HFF-Myc (cell line): ENCODE measurements at regions not wholly inside any gene's neighbourhood (a gene's known extent, or its start where the extent isn't known, plus 50 kb on each side); places are given as distances from the start of the nearest gene placed in this dataset.

Experiments used
- DNase-seq: peaks from one replicate; pipeline ENCODE4 v3.0.0-alpha.2; 2011; ENCODE audit warnings: low read depth; ENCODE audit errors: extremely low read depth
- H3K4me3 ChIP-seq: replicated peaks from 2 replicates; pipeline ENCODE4 v1.5.1; 2011; ENCODE audit warnings: low read depth, mild to moderate bottlenecking, control low read depth, low read length
- TF ChIP-seq, protein P1 (sequence below): IDR thresholded peaks from 2 replicates; pipeline ENCODE4 v1.5.1; 2012; ENCODE audit warnings: mild to moderate bottlenecking, low read depth, low read length, control low read depth; ENCODE audit errors: missing control alignments

DNA sequence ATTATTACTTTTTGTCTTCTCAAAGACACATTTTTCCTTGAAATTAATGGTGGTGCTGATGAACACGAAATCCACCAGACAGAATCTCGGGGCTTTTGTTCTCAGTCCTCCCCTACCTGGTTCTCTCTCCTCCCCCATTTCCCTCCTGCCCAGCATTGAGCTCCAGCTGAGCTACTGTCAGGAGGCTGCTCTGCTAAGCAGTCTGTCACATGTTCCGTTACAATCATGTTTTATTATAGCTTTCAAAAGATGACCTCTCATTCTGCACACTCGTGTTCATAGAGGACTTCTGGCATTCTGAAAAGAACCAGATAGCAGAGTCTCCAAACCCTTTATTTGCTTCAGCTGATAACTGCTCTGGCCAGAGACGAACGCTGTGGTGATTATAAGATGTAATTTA, 732.5 kb upstream of the RBFOX1 start:
- no peak overlapping the region for H3K4me3 ChIP-seq
- no peak for DNase-seq
- TF ChIP-seq, protein P1, sequence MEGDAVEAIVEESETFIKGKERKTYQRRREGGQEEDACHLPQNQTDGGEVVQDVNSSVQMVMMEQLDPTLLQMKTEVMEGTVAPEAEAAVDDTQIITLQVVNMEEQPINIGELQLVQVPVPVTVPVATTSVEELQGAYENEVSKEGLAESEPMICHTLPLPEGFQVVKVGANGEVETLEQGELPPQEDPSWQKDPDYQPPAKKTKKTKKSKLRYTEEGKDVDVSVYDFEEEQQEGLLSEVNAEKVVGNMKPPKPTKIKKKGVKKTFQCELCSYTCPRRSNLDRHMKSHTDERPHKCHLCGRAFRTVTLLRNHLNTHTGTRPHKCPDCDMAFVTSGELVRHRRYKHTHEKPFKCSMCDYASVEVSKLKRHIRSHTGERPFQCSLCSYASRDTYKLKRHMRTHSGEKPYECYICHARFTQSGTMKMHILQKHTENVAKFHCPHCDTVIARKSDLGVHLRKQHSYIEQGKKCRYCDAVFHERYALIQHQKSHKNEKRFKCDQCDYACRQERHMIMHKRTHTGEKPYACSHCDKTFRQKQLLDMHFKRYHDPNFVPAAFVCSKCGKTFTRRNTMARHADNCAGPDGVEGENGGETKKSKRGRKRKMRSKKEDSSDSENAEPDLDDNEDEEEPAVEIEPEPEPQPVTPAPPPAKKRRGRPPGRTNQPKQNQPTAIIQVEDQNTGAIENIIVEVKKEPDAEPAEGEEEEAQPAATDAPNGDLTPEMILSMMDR, result no peak

DNA sequence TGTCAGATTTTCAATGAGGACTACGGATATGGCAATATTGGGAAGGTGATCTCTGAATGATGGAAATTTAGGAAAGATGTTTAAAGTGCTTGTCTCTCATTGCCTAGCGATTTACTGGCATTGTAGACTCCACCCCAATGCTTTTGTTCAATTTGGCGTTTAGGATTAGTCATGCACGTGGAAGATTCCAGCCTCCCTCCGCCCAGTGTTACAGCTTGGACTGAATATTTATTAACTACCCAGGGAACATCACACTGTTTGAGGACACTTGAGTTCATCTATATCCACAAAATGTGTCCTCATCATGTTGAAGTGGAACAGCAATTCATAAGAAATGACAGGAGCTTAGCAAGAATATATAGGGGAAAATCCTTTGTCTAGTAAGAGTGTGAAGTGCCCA, 738.8 kb upstream of the RBFOX1 start:
- no peak for DNase-seq
- TF ChIP-seq, protein P1, result no peak
- H3K4me3 ChIP-seq, result no peak overlapping the region

DNA sequence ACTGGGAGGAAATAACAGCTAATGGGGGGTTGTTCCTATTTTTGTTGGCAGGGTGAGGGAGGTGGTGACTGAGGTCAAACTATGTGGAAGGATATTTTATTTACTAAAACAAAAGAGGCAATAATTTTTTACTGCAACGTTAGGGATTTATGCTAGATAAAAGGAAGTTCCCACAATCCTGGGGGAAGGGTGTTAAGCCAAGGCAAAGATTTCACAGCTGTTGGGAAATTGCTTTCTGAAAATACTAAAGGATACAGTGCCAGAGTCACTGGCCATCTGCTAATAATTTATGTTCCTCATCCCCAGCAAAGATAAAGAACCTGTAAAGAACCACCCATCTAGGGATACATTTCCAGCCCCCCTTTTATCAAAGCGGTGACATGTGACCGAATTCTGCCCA, 756.0 kb upstream of the RBFOX1 start:
- H3K4me3 ChIP-seq, result no peak overlapping the region
- TF ChIP-seq, protein P1, result no peak
- DNase-seq, result no peak

GRCh38 chr16:6576113-6576512, 756.5 kb upstream of the RBFOX1 start:
- DNase-seq, result no peak
- TF ChIP-seq, protein P1, result no peak
- H3K4me3 ChIP-seq, result no peak overlapping the region

GRCh38 chr16:6574146-6574545, 758.5 kb upstream of the RBFOX1 start:
- DNase-seq, result no peak
- TF ChIP-seq, protein P1, result no peak

DNA sequence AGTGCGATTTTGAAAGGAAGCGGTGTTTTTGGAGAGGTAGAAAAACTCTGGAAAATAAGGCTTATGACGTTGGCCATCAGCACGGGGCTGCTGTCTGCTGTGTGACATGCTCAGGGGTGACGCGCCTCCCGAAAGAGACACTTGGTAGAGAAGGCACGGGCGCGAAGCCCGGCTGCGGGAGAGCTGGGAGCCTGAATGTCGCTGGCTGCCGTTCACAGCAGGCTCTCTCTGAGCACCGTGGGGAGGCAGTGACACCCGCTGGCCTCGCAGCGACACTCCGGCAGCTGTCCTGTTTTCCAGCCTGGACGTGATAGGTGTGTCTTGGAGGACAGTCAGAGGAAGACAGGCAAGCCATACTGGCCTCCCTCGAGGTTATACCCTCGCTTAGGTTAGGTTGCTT, 759.1 kb upstream of the RBFOX1 start:
- TF ChIP-seq, protein P1, result no peak
- DNase-seq, result no peak
- no peak overlapping the region for H3K4me3 ChIP-seq

More at GRCh38 chr16:6574146-6574545, 758.5 kb upstream of the RBFOX1 start:
- H3K4me3 ChIP-seq, result no peak overlapping the region

DNA sequence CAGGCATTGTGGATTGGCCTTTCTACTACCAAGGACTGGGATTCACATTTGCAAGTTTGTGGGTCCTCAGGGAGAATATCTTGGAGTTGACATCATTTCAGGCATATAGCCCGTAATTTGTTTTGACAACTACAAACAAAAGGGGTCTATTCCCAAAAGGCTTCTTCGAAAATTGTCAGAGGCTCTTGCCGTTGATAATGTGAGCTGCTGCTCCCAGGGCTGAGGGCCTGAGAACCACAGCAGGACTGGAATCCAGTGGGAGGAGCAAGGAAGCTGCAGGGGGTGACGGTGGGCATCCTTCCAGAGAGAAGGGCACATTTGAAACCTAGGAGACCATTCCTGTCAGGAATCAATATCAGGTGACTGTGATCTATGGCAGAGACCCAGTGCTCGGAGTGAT, 761.6 kb upstream of the RBFOX1 start:
- no peak for DNase-seq
- TF ChIP-seq, protein P1, result no peak
- H3K4me3 ChIP-seq, result no peak overlapping the region
